Adrenal gland (tissue), 9 donors: ENCODE measurements at regions not wholly inside any gene's neighbourhood (a gene's known extent, or its start where the extent isn't known, plus 50 kb on each side); places are given as distances from the start of the nearest gene placed in this dataset.

Source experiments
- DNase-seq, 7 donors: peaks; one replicate each; pipeline ENCODE4 v3.0.0-alpha.2; 2019 to 2020
- H3K27ac ChIP-seq, 5 donors: fragments of 200-600 bp; sonication (generic) in 4 of 5; 1 replicate in 3 of 5; 2 replicates in 2 of 5; pipeline versions ENCODE4 v1.5.1 to v1.8.0; 2016 to 2020; ENCODE audit warnings: mild to moderate bottlenecking in 1 of 5
- H3K27me3 ChIP-seq: fragments of 200-600 bp; 2 replicates; pipeline ENCODE4 v1.8.0; 2021
- H3K36me3 ChIP-seq, 2 donors: fragments of 200-600 bp; replicated peaks in 1 of 2; 1 replicate in 1 of 2; 2 replicates in 1 of 2; pipeline versions ENCODE4 v1.5.1 to v1.8.0; 2018 to 2022
- H3K4me1 ChIP-seq, 2 donors: fragments of 200-600 bp; replicated peaks in 1 of 2; 1 replicate in 1 of 2; 2 replicates in 1 of 2; pipeline versions ENCODE4 v1.5.1 to v1.8.0; 2018 to 2021
- H3K4me3 ChIP-seq, 4 donors: fragments of 200-600 bp; sonication (generic) in 3 of 4; one replicate each; pipeline ENCODE4 v1.5.1; 2016 to 2018
- H3K9me3 ChIP-seq, 3 donors: fragments of 200-600 bp; sonication (generic) in 1 of 3; replicated peaks in 1 of 3; 1 replicate in 2 of 3; 2 replicates in 1 of 3; pipeline versions ENCODE4 v1.5.1 to v1.8.0; 2016 to 2021
- POLR2A ChIP-seq, 2 donors: fragments of 450-650 bp; IDR thresholded peaks; one replicate each; pipeline ENCODE4 v1.6.1; 2017; ENCODE audit warnings: antibody characterized with exemption in 2 of 2, mild to moderate bottlenecking in 2 of 2, moderate library complexity in 1 of 2
- WGBS, 4 donors: extraction: QIAGEN DNeasy Blood & Tissue Kit in 2 of 4; methylation state at CpG; one replicate each; pipeline versions ENCODE4 v1.1.5 to v1.1.7; 2013 to 2017; 5-methylcytosine and 5-hydroxymethylcytosine counted together
- intact Hi-C, 2 donors: fragments of 100-400 bp; cut with DNase I; formaldehyde crosslinking; loops; one replicate each; pipeline versions ENCODE4 v1.14.1 to v1.15.0; 2022 to 2023
- TF ChIP-seq, protein P1 (sequence below), 6 experiments: fragments of 450-650 bp in 4 of 6; fragments of 200-600 bp in 2 of 6; sonication (generic) in 1 of 6; IDR thresholded peaks; 1 replicate in 5 of 6; 2 replicates in 1 of 6; pipeline versions ENCODE4 v1.5.1 to v1.8.0; 2016 to 2021; ENCODE audit warnings: antibody characterized with exemption in 6 of 6, mild to moderate bottlenecking in 2 of 6, moderate library complexity in 1 of 6
- donor health status: healthy with polysubstance abuse.
- donor health status: Bipolar disorder and iron deficiency.
- donor health status: DM: yes; HTN: yes; CAD: no.
- donor health status: DM: no; HTN: no; CAD: no.
- donor health status: DM: no; HTN: no; CAD: no.

DNA sequence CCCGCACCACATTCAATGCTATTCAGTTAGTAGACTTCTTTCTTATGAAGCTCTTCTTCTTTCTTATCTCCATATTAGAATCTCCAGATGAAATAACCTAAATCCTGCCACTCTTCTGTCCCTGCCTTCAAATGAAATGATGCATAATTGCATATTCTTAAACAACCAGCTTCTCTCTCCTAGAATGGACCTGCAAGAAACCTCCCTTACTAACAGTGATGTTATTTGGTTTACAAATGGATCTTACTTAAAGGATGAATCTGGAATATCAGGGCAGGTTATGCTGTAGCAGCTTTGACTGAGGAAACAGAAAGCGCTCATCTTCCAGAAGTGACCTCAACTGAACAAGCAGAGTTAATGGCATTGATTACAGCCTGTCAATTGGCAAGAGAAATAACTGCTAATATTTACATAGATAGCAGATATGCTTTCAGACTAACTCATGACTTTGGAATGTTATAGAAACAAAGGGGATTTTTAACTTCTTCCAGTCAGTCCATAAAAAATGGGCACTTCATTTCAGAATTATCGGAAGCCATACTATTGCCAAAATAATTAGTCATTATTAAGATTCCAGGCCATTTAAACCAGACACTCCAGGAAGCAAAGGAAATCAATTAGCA is 755.7 kb upstream of the HS6ST1 start:
- H3K9me3 ChIP-seq, result no peaks in the 10 kb centered on the region
- WGBS, 4 donors, result 83 to 90% (median 84%) methylated on average over 3 of the region's 3 CpGs
- H3K27me3 ChIP-seq, result no peaks in the 10 kb centered on the region
- H3K36me3 ChIP-seq, result no peaks in the 10 kb centered on the region
- DNase-seq, result no peak
- H3K4me1 ChIP-seq, result no peaks in the 10 kb centered on the region
- H3K27ac ChIP-seq, result no peak overlapping the region
- H3K4me3 ChIP-seq, result no peak overlapping the region
- TF ChIP-seq POLR2A (IDR thresholded peaks at IDR 0.05), result no peak
- TF ChIP-seq, protein P1, sequence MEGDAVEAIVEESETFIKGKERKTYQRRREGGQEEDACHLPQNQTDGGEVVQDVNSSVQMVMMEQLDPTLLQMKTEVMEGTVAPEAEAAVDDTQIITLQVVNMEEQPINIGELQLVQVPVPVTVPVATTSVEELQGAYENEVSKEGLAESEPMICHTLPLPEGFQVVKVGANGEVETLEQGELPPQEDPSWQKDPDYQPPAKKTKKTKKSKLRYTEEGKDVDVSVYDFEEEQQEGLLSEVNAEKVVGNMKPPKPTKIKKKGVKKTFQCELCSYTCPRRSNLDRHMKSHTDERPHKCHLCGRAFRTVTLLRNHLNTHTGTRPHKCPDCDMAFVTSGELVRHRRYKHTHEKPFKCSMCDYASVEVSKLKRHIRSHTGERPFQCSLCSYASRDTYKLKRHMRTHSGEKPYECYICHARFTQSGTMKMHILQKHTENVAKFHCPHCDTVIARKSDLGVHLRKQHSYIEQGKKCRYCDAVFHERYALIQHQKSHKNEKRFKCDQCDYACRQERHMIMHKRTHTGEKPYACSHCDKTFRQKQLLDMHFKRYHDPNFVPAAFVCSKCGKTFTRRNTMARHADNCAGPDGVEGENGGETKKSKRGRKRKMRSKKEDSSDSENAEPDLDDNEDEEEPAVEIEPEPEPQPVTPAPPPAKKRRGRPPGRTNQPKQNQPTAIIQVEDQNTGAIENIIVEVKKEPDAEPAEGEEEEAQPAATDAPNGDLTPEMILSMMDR (IDR thresholded peaks at IDR 0.05), result no peak
- intact Hi-C loops, result no loop called here

DNA sequence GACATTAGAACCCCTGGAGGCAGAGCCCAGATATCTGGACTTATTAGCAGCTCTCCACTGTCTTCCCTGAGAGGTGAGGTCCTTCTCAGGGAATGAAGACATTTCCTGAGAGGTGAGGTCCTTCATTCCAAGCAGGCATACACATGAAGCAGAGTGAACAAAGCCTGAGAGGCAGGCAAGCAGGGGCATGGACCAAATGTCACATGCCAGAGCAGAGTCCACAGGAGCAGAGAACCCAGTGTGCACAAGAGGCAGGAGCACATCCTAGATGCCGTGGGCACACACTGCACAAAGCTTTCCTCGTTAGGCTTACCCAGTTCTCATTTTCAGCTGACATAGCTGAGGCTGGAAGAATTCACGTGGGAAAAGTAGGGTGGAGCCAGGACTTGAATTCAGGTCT is 759.9 kb upstream of the HS6ST1 start:
- Histone ChIP-seq H3K36me3 (no peaks in the 10 kb centered on the region), H3K27me3 (no peaks in the 10 kb centered on the region), H3K9me3 (no peaks in the 10 kb centered on the region), H3K4me1 (no peaks in the 10 kb centered on the region), H3K4me3 (no peak overlapping the region), H3K27ac (no peak overlapping the region)
- WGBS, 4 donors, result 77 to 90% (median 84%) methylated on average over 3 of the region's 3 CpGs
- TF ChIP-seq, protein P1 (IDR thresholded peaks at IDR 0.05), result no peak
- TF ChIP-seq POLR2A (IDR thresholded peaks at IDR 0.05), result no peak
- intact Hi-C loops, result no loop called here
- no peak for DNase-seq

DNA sequence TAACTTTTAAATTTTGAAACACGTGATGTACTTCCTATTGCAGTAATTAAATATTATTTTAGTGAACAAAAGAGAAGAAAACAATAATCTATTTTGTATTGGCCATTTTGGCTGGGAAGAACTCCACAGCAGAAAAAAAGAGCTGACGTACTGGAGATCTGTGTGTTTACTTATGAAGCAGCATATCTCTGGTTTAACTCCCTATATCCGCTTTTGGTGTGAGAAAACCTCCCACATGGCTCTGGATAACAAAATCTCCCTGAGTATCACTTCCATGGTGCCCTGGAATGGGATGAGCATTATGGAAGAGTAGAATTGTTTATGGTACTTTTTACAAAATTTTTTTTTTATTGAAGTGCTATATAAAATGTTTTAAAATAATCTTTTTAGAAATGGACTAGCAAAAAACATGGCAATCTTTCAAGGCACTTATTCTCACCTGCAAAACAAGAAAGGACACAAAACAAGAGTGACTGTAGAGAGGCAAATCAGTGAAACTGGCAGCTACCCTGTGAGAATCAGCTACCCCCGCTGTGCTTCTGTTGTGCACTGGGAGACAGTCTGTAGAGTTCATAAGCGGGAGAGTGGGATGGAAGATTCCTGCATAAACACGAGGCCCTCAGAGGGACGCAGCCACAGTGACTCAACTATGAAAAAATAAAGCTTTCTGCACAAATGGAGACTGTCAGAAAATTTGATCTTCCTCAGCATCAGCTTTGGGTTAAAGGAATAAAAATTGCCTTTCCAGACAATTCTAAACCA is 762.2 kb upstream of the HS6ST1 start:
- WGBS, 4 donors, result 53 to 63% (median 61%) methylated on average over 7 of the region's 7 CpGs
- no peaks in the 10 kb centered on the region for H3K27me3 ChIP-seq
- intact Hi-C loops, result no loop called here
- no peaks in the 10 kb centered on the region for H3K4me1 ChIP-seq
- DNase-seq, result no peak
- no peaks in the 10 kb centered on the region for H3K9me3 ChIP-seq
- no peak overlapping the region for H3K27ac ChIP-seq
- no peaks in the 10 kb centered on the region for H3K36me3 ChIP-seq
- TF ChIP-seq POLR2A (IDR thresholded peaks at IDR 0.05), result no peak
- TF ChIP-seq, protein P1 (IDR thresholded peaks at IDR 0.05), result no peak
- no peak overlapping the region for H3K4me3 ChIP-seq

DNA sequence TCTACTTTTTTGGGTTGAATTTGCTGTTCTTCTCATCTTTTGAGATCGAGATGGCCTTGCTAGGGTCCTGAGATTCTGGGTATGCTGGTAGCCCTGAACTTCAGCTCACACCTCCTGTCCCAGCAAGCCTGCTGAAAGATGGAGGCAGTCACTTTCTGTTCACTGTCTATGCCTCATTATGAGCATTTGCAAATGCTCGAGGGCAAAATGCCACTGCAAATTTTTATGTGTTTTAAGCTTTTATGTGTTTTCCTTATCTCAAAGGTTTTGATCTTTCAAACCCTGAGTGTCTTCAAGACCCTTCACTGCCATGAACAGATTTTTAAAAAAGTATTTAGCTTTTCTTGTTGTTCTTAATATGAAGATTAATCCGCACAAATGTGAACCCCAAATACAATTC is 766.7 kb upstream of the HS6ST1 start:
- DNase-seq, result no peak

More for the DNA sequence above, 766.7 kb upstream of the HS6ST1 start:
- no peaks in the 10 kb centered on the region for H3K4me1 ChIP-seq
- intact Hi-C loops, result no loop called here
- no peaks in the 10 kb centered on the region for H3K36me3 ChIP-seq
- 78 to 85% (median 83%) methylated on average over 3 of the region's 3 CpGs for WGBS, 4 donors
- no peak for TF ChIP-seq POLR2A (IDR thresholded peaks at IDR 0.05)
- TF ChIP-seq, protein P1 (IDR thresholded peaks at IDR 0.05), result no peak
- H3K27me3 ChIP-seq, result no peaks in the 10 kb centered on the region
- H3K27ac ChIP-seq, result no peak overlapping the region
- H3K9me3 ChIP-seq, result no peaks in the 10 kb centered on the region
- no peak overlapping the region for H3K4me3 ChIP-seq
